ENCODE measurements at regions not wholly inside any gene's neighbourhood (a gene's known extent, or its start where the extent isn't known, plus 50 kb on each side); places are given as distances from the start of the nearest gene placed in this dataset.
"Not testable (repeated sequence)": the region's sequence is repeated elsewhere in the genome, so short reads cannot be mapped to it uniquely, and the experiment has no call there.

- H3K4me3 Mint-ChIP-seq; H3K36me3 Mint-ChIP-seq; CTCF ChIA-PET; DNase-seq; H3K27me3 Mint-ChIP-seq; POLR2A ChIA-PET; intact Hi-C loops (cut with micrococcal nuclease); H3K27ac Mint-ChIP-seq: not testable (repeated sequence)
- H3K4me1 Mint-ChIP-seq (ENCODE audit: low read depth) = peaks cover 16% of the 10 kb centered on the region
- peaks cover 23% of the 10 kb centered on the region for H3K9me3 Mint-ChIP-seq
Observed at GRCh38 chr3:143175940-143176894, 56.6 kb downstream of the CHST2 start.

DNA sequence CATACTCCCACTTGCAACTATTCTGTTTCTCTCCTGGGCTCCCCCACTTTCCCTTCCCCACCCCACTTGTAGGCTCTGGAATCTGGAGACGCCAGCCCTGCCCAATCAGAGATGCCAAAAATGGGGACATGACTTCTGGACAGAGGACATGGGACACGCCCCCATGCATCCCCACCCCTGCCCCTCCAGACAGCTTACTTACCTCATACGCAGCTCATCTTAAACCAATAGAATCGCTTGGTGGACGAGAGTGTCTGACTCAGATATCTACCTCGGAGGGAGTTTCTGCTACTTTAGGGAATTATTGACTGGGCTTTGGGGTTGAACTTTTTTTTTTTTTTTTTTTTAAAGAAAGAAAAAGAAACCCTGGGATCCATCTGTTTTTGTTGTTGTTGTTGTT, 58.4 kb downstream of the CHST2 start:
- POLR2A ChIA-PET, DNase-seq: not testable (repeated sequence)

GRCh38 chr3:143178775-143179548, 59.4 kb downstream of the CHST2 start:
- DNase-seq; H3K36me3 Mint-ChIP-seq; H3K27ac Mint-ChIP-seq; CTCF ChIA-PET; H3K27me3 Mint-ChIP-seq; POLR2A ChIA-PET; H3K4me3 Mint-ChIP-seq; H3K4me1 Mint-ChIP-seq (ENCODE audit: low read depth); intact Hi-C loops (cut with micrococcal nuclease): not testable (repeated sequence)
- peaks cover 11% of the 10 kb centered on the region for H3K9me3 Mint-ChIP-seq

More for the DNA sequence above, 58.4 kb downstream of the CHST2 start:
- H3K4me1 Mint-ChIP-seq (ENCODE audit: low read depth); intact Hi-C loops (cut with micrococcal nuclease); H3K36me3 Mint-ChIP-seq; CTCF ChIA-PET; H3K27me3 Mint-ChIP-seq; H3K4me3 Mint-ChIP-seq; H3K27ac Mint-ChIP-seq: not testable (repeated sequence)
- H3K9me3 Mint-ChIP-seq = peaks cover 19% of the 10 kb centered on the region

GRCh38 chr3:143179603-143180002, 60.0 kb downstream of the CHST2 start:
- Mint-ChIP-seq H3K36me3 (no peaks in the 10 kb centered on the region), H3K4me1 (ENCODE audit: low read depth) (peaks cover 2% of the 10 kb centered on the region), H3K27me3 (no peaks in the 10 kb centered on the region), H3K27ac (no peak overlapping the region), H3K4me3 (no peak overlapping the region), H3K9me3 (peaks cover 9% of the 10 kb centered on the region)
- ChIA-PET POLR2A (no interaction called here), CTCF (no interaction called here)
- DNase-seq = no peak
- intact Hi-C loops (cut with micrococcal nuclease) = no loop called here

- H3K9me3 Mint-ChIP-seq; H3K4me3 Mint-ChIP-seq; intact Hi-C loops (cut with micrococcal nuclease); H3K36me3 Mint-ChIP-seq; CTCF ChIA-PET; H3K27me3 Mint-ChIP-seq; POLR2A ChIA-PET; H3K27ac Mint-ChIP-seq; H3K4me1 Mint-ChIP-seq (ENCODE audit: low read depth); DNase-seq: not testable (repeated sequence)
Observed at GRCh38 chr3:143180860-143181259, 61.3 kb downstream of the CHST2 start.

GRCh38 chr3:143181977-143182376, 62.4 kb downstream of the CHST2 start:
- CTCF ChIA-PET = interaction anchor here (0.6 kb wide), 1 partner anchor 15 kb away, joined by 3 read pairs; no protein-coding TSS in a partner anchor
- H3K27me3 Mint-ChIP-seq; DNase-seq; intact Hi-C loops (cut with micrococcal nuclease); POLR2A ChIA-PET; H3K9me3 Mint-ChIP-seq; H3K36me3 Mint-ChIP-seq; H3K4me1 Mint-ChIP-seq (ENCODE audit: low read depth); H3K4me3 Mint-ChIP-seq; H3K27ac Mint-ChIP-seq: not testable (repeated sequence)

GRCh38 chr3:143182866-143183664, 63.5 kb downstream of the CHST2 start:
- DNase-seq = no peak
- CTCF ChIA-PET = no interaction called here
- intact Hi-C loops (cut with micrococcal nuclease) = no loop called here
- Mint-ChIP-seq H3K9me3 (peaks cover 9% of the 10 kb centered on the region), H3K4me1 (ENCODE audit: low read depth) (peaks cover 2% of the 10 kb centered on the region), H3K27ac (no peak overlapping the region), H3K36me3 (no peaks in the 10 kb centered on the region), H3K27me3 (no peaks in the 10 kb centered on the region), H3K4me3 (no peak overlapping the region)
- POLR2A ChIA-PET = no interaction called here

DNA sequence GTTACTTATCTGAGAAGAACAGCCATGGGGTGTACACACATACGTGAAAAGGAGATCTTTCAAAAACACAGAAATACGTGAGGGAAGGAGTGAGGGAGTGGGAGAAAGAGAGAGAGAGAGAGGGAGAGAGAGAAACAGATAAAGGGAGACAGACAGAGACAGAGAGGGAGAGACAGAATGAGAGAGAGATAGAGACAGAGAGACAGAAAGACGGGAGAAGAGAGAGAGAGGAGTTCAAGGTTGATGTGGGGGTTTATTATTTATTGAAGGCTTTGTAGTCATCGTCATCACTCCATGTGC, 64.0 kb downstream of the CHST2 start:
- DNase-seq = no peak
- intact Hi-C loops (cut with micrococcal nuclease) = no loop called here
- Mint-ChIP-seq H3K27me3 (no peaks in the 10 kb centered on the region), H3K36me3 (no peaks in the 10 kb centered on the region), H3K9me3 (peaks cover 9% of the 10 kb centered on the region), H3K4me1 (ENCODE audit: low read depth) (peaks cover 2% of the 10 kb centered on the region), H3K4me3 (no peak overlapping the region), H3K27ac (no peak overlapping the region)
- POLR2A ChIA-PET = no interaction called here
- CTCF ChIA-PET = no interaction called here

DNA sequence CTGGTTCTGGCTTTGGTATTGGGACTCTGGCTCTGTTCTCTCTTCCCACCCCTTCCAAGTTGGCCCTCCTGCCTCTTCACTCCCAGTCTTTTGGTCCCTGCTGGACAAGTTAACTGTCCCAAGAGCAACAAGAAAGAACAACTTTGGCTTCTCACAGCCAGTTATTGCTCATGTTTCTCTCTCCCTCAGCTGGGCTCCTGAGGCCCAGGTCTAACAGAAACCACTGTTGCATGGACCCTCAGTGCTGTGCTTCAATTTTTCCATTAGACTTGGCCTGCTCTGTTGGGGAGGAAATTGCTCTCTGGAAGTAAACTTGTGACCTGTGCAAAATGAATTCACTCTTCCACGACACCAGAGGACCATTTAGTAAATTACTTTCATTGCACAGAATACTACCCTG, 64.5 kb downstream of the CHST2 start:
- peaks cover 9% of the 10 kb centered on the region for H3K9me3 Mint-ChIP-seq
- intact Hi-C loops (cut with micrococcal nuclease) = no loop called here
- no peaks in the 10 kb centered on the region for H3K36me3 Mint-ChIP-seq
- ChIA-PET POLR2A (no interaction called here), CTCF (interaction anchor here (0.7 kb wide), 1 partner anchor 172 kb away, joined by 3 read pairs; no protein-coding TSS in a partner anchor)
- peaks cover 2% of the 10 kb centered on the region for H3K4me1 Mint-ChIP-seq (ENCODE audit: low read depth)
- H3K27me3 Mint-ChIP-seq = no peaks in the 10 kb centered on the region
- no peak overlapping the region for H3K4me3 Mint-ChIP-seq
- DNase-seq = no peak
- H3K27ac Mint-ChIP-seq = no peak overlapping the region

DNA sequence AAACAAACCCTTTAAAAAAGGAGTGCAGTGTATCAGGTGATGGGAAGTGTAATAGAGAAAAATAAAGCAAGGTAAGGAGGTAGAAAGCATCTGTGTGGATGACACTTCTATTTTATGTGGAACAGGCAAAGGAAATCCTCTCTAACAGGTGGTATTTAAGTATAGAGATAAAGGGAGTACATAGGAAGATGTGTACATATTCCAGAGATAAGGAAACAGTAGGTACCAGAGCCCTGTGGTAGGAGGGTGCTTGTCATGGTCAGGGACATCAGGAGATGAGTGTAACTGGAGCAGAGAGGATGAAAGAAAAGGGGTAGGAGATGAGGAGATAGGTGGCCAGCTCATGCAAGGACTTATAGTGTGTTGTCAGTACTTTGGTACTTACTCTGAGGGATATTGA, 65.8 kb downstream of the CHST2 start:
- intact Hi-C loops (cut with micrococcal nuclease) = no loop called here
- H3K36me3 Mint-ChIP-seq = no peaks in the 10 kb centered on the region
- ChIA-PET POLR2A (interaction anchor here (0.7 kb wide), 1 partner anchor 365 kb away, joined by 5 read pairs; no protein-coding TSS in a partner anchor), CTCF (no interaction called here)
- H3K27me3 Mint-ChIP-seq = no peaks in the 10 kb centered on the region
- no peak overlapping the region for H3K4me3 Mint-ChIP-seq
- no peak for DNase-seq
- no peak overlapping the region for H3K27ac Mint-ChIP-seq
- H3K9me3 Mint-ChIP-seq = peaks cover 5% of the 10 kb centered on the region
- no peaks in the 10 kb centered on the region for H3K4me1 Mint-ChIP-seq (ENCODE audit: low read depth)

- ChIA-PET CTCF (interaction anchor here (0.7 kb wide), 1 partner anchor 61 kb away, joined by 3 read pairs; no protein-coding TSS in a partner anchor), POLR2A (no interaction called here)
- Mint-ChIP-seq H3K27me3 (no peaks in the 10 kb centered on the region), H3K4me3 (no peak overlapping the region), H3K27ac (no peak overlapping the region), H3K4me1 (ENCODE audit: low read depth) (peaks cover 9% of the 10 kb centered on the region), H3K9me3 (no peaks in the 10 kb centered on the region), H3K36me3 (no peaks in the 10 kb centered on the region)
- intact Hi-C loops (cut with micrococcal nuclease) = no loop called here
- DNase-seq = no peak
Observed at GRCh38 chr3:143187111-143187510, 67.5 kb downstream of the CHST2 start.

GRCh38 chr3:143188881-143189280, 69.3 kb downstream of the CHST2 start:
- Mint-ChIP-seq H3K4me3 (no peak overlapping the region), H3K4me1 (ENCODE audit: low read depth) (peaks cover 14% of the 10 kb centered on the region), H3K9me3 (peaks cover 7% of the 10 kb centered on the region), H3K36me3 (no peaks in the 10 kb centered on the region), H3K27ac (no peak overlapping the region), H3K27me3 (no peaks in the 10 kb centered on the region)
- ChIA-PET CTCF (no interaction called here), POLR2A (interaction anchor here (0.6 kb wide), 1 partner anchor 13 kb away, joined by 3 read pairs; no protein-coding TSS in a partner anchor)
- DNase-seq = no peak
- intact Hi-C loops (cut with micrococcal nuclease) = no loop called here
